K562 (cell line): ENCODE measurements at regions not wholly inside any gene's neighbourhood (a gene's known extent, or its start where the extent isn't known, plus 50 kb on each side); places are given as distances from the start of the nearest gene placed in this dataset.

Experiments used
- AFF1 ChIP-seq, 2 experiments: fragments of 450-650 bp; IDR thresholded peaks; 2 replicates each; pipeline ENCODE4 v1.6.1; 2018; ENCODE audit warnings: mild to moderate bottlenecking in 2 of 2, low read depth in 1 of 2; ENCODE audit not compliant: partially characterized antibody in 2 of 2
- ASH1L ChIP-seq: fragments of 450-650 bp; IDR thresholded peaks from 2 replicates; pipeline ENCODE4 v1.6.1; 2018; ENCODE audit warnings: borderline replicate concordance, mild to moderate bottlenecking, low read depth; ENCODE audit not compliant: partially characterized antibody
- CHAMP1 ChIP-seq: fragments of 450-650 bp; IDR thresholded peaks from 2 replicates; pipeline ENCODE4 v1.6.1; 2016; ENCODE audit warnings: mild to moderate bottlenecking
- DPF2 ChIP-seq: fragments of 450-650 bp; IDR thresholded peaks from 2 replicates; pipeline ENCODE4 v1.6.1; 2016
- E2F3 ChIP-seq: fragments of 250-450 bp; sonication (Bioruptor Pico); IDR thresholded peaks from 2 replicates; pipeline ENCODE4 v1.4.0; 2020; ENCODE audit warnings: mild to moderate bottlenecking
- HOMEZ ChIP-seq: fragments of 250-450 bp; sonication (Bioruptor Pico); IDR thresholded peaks from 2 replicates; pipeline ENCODE4 v1.4.0; 2020; ENCODE audit warnings: mild to moderate bottlenecking, moderate library complexity
- MAZ ChIP-seq, 2 experiments: fragments of 450-650 bp in 1 of 2; sonication (generic) in 1 of 2; formaldehyde crosslinking; IDR thresholded peaks in 1 of 2; conservative IDR thresholded peaks in 1 of 2; 2 replicates each; pipeline versions ENCODE4 v1.4.0 to v1.5.0; 2020; ENCODE audit warnings: mild to moderate bottlenecking in 1 of 2, missing genetic modification reagents in 1 of 2
- MEF2A ChIP-seq: IDR thresholded peaks from 2 replicates; pipeline ENCODE4 v1.6.1; 2011; ENCODE audit warnings: low read depth, mild to moderate bottlenecking, low read length, moderate library complexity; ENCODE audit not compliant: control insufficient read depth
- NR1H2 ChIP-seq: sonication (generic); formaldehyde crosslinking; IDR thresholded peaks from 2 replicates; pipeline ENCODE4 v1.4.0; 2020; ENCODE audit warnings: mild to moderate bottlenecking, missing genetic modification reagents
- PCBP1 ChIP-seq: fragments of 200-400 bp; formaldehyde crosslinking; IDR thresholded peaks from 2 replicates; pipeline ENCODE4 v1.6.1; 2018; ENCODE audit warnings: mild to moderate bottlenecking, low read depth, low read length; ENCODE audit not compliant: poor library complexity, severe bottlenecking
- TRIM28 ChIP-seq: fragments of 450-650 bp; IDR thresholded peaks from 2 replicates; pipeline ENCODE4 v1.6.1; 2017
- U2AF2 ChIP-seq: fragments of 200-400 bp; formaldehyde crosslinking; optimal IDR thresholded peaks from 2 replicates; pipeline ENCODE3; 2017; ENCODE audit warnings: low read depth, mild to moderate bottlenecking, low read length
- ZKSCAN1 ChIP-seq: fragments of 150-350 bp; IDR thresholded peaks from 2 replicates; pipeline ENCODE4 v1.6.1; 2016; ENCODE audit warnings: low read depth, low read length
- ZNF232 ChIP-seq: sonication (generic); formaldehyde crosslinking; IDR thresholded peaks from 2 replicates; pipeline ENCODE4 v1.8.0; 2022; ENCODE audit warnings: mild to moderate bottlenecking, missing genetic modification reagents
- ZNF707 ChIP-seq: fragments of 250-450 bp; sonication (Bioruptor Pico); conservative IDR thresholded peaks from 2 replicates; pipeline ENCODE4 v1.8.0; 2022; ENCODE audit warnings: inconsistent platforms, mild to moderate bottlenecking, moderate library complexity
- ZNF75A ChIP-seq: fragments of 450-650 bp; formaldehyde crosslinking; IDR thresholded peaks from 2 replicates; pipeline ENCODE4 v1.4.0; 2020; ENCODE audit warnings: mild to moderate bottlenecking
- TF ChIP-seq, protein P1 (sequence below): fragments of 450-650 bp; IDR thresholded peaks from 2 replicates; pipeline ENCODE4 v1.6.1; 2017; ENCODE audit warnings: mild to moderate bottlenecking, moderate library complexity
- TF ChIP-seq, protein P2 (sequence below): fragments of 250-450 bp; sonication (Bioruptor Pico); IDR thresholded peaks from 2 replicates; pipeline ENCODE4 v1.4.0; 2020; ENCODE audit warnings: mild to moderate bottlenecking

- TF ChIP-seq AFF1 (IDR thresholded peaks at IDR 0.05; ENCODE audit: low read depth in 1 of 2, partially characterized antibody in 2 of 2) (no peak), U2AF2 (no peak), ASH1L (no peak), E2F3 (no peak), TRIM28 (no peak), PCBP1 (no peak), DPF2 (peak; percentile 63), ZNF707 (CRISPR knock-in tag) (no peak), ZNF232 (CRISPR knock-in tag) (no peak), ZNF75A (no peak), CHAMP1 (no peak), HOMEZ (CRISPR knock-in tag) (no peak), ZKSCAN1 (no peak), MEF2A (no peak), NR1H2 (no peak), MAZ (CRISPR knock-in tag; conservative IDR thresholded peaks at IDR 0.05 in 1 of 2, IDR thresholded peaks at IDR 0.05 in 1 of 2) (no peak)
- TF ChIP-seq, protein P1, sequence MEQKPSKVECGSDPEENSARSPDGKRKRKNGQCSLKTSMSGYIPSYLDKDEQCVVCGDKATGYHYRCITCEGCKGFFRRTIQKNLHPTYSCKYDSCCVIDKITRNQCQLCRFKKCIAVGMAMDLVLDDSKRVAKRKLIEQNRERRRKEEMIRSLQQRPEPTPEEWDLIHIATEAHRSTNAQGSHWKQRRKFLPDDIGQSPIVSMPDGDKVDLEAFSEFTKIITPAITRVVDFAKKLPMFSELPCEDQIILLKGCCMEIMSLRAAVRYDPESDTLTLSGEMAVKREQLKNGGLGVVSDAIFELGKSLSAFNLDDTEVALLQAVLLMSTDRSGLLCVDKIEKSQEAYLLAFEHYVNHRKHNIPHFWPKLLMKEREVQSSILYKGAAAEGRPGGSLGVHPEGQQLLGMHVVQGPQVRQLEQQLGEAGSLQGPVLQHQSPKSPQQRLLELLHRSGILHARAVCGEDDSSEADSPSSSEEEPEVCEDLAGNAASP = no peak
- TF ChIP-seq, protein P2, sequence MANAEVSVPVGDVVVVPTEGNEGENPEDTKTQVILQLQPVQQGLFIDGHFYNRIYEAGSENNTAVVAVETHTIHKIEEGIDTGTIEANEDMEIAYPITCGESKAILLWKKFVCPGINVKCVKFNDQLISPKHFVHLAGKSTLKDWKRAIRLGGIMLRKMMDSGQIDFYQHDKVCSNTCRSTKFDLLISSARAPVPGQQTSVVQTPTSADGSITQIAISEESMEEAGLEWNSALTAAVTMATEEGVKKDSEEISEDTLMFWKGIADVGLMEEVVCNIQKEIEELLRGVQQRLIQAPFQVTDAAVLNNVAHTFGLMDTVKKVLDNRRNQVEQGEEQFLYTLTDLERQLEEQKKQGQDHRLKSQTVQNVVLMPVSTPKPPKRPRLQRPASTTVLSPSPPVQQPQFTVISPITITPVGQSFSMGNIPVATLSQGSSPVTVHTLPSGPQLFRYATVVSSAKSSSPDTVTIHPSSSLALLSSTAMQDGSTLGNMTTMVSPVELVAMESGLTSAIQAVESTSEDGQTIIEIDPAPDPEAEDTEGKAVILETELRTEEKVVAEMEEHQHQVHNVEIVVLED (CRISPR knock-in tag) = no peak
Measured at GRCh38 chr9:73962792-73963191, 534.3 kb upstream of the RORB start (continued).
